HG03457 (cell line): ENCODE measurements at regions not wholly inside any gene's neighbourhood (a gene's known extent, or its start where the extent isn't known, plus 50 kb on each side); places are given as distances from the start of the nearest gene placed in this dataset.

ENCODE experiments used
- ATAC-seq: cut with Tn5 transposase; IDR thresholded peaks from one replicate; pipeline ENCODE4 v1.9.1; 2021; ENCODE audit warnings: moderate number of reproducible peaks; ENCODE audit not compliant: unreplicated experiment

DNA sequence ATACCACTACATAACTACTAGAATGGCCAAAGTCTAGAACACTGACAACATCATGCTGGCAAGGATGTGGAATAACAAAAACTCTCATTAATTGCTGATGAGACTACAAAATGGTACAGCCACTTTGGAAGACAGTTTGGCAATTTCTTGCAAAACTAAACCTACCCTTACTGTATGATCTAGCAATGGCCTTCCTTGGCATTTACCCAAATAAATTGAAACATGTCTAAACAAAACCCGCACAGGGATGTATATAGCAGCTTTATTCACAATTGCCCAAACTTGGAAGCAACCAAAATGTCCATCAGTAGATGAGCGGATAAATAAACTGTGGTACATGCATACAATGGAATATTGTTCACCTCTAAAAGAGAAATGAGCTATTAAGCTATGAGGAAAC is 87.9 kb upstream of the SLC24A5 start:
- ATAC-seq: no peak

- no peak for ATAC-seq
These were observed 82.6 kb upstream of the SLC24A5 start for GRCh38 chr15:48038221-48038620.

- ATAC-seq: no peak
These were observed 80.5 kb upstream of the SLC24A5 start for GRCh38 chr15:48040166-48040817.

GRCh38 chr15:48041454-48041853 is 79.3 kb upstream of the SLC24A5 start:
- ATAC-seq: no peak

GRCh38 chr15:48046813-48047438 is 73.9 kb upstream of the SLC24A5 start:
- ATAC-seq: no peak

DNA sequence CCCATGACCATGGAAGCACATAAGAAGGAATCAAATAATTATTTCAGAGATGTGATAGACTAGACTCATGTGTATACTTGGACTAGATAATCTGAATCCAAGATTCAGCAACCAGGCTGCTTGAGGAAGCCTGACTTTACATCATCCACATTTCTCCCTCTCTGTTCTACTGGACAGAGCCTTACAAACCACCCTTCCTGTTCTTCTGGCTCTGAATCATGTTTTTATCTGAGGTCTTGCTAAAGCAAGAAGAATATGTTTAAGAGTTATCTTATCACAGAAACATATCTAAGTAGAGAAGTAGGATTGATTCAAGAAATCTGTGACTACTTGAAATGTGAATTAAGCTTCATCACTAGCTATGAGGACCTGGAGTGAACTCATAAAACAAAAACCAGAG is 71.1 kb upstream of the SLC24A5 start:
- no peak for ATAC-seq

DNA sequence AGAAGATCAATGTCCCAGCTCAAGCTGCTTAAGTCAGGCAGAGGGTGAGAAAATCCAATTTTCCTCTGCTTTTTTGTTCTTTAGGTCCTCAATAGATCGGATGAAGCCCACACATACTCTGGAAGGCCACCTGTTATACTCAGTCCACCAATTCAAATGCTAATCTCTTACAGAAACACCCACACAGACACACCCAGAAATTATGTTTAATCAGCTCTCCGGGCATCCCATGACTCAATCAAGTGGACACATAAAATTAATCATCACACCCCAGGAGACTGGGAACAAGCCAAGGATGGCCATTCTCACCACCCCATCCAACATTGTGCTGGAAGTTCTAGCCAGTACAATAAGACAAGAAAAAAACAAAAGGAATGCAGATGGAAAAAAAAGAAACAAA is 67.8 kb upstream of the SLC24A5 start:
- no peak for ATAC-seq

- ATAC-seq: no peak
These were observed 62.4 kb upstream of the SLC24A5 start for GRCh38 chr15:48058371-48058770.

DNA sequence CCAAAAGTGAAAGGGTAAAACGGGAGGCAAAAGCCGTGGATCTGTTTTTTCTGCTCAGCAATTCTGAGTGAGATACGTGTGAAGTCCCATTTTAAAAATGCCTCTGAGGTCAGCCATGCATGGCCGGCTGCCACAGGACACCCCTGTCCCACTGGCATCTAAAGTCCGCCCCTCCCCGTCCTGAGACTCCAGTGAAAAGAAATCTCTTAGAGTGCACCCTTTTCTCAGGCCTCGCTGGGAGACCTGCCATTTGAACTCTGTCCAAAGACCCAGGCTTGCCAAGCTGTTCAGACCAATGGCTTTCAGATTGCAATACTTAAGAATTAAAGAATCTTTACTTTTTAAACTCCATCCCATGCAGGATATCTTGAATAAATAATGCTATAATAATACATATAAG is 61.0 kb upstream of the SLC24A5 start:
- ATAC-seq: no peak

DNA sequence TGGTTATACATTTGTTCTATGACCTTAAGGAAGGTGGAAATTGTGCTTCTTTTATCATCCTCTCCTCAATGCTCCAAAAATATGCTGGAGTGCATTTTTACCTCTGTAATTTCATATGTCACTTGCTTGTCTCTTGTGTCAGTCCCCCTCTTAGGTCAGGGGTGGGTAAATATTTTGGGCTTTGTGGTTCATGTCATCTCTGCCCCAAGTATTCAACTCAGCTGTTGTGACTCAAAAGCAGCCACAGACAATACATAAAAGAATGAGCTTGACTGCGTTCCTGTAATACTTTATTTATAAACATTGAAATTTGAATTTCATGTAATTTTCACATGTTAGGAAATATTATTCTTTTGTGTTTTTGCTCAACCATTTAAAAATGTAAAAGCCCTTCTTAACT is 60.4 kb upstream of the SLC24A5 start:
- ATAC-seq: no peak

DNA sequence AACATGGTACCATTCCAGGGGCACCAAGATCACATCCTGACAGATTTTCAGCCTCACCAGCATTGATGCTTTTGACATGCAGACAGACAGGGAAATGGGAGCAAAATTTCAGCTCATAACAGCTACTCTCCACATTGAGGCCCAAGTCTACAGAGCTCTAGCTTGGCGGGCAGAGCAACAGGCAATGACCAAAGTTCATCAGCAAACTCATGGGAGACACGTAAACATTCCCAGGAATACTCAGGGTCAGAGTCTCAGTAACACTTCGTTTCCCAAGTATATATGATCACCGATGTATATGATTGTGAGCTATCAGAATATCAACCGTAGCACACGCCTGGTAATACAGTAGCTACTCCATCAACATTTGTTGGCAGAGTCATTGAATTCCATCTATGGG is 59.2 kb upstream of the SLC24A5 start:
- ATAC-seq: no peak

DNA sequence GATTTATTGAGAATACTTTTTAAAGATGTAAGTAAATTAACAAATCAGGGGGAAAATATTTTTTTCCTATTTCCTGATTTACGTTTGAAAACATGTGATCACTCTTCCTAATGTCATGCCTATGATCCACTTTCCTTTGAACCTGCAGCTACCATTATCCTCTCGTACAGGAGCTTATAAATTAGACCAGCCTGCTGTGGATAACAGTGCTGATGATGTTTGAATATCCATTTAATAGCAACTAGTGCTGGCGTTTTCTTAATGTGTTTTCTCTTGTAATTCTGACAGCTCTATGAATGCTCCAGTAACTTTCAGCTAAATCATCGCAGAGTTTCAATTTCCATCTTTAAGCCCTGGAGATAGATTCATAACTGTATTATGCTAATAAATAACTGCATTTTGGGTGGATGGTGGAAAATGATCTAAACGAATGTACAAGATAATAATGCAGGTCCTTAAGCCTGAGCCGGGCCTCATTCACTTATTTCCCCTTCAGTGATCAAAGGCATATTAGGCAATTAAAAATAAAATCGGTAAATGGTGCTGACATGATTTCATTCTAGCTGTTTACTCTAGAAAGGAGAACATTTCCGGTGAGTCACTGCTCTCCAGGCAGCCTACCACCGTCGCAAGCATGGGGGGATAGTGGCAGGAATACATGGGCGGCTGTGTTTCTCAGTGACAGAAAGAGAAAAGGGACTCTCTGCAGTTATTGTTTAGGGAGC is 58.5 kb upstream of the SLC24A5 start:
- ATAC-seq: no peak

- ATAC-seq: no peak
These were observed 57.3 kb upstream of the SLC24A5 start for GRCh38 chr15:48063411-48063985.

DNA sequence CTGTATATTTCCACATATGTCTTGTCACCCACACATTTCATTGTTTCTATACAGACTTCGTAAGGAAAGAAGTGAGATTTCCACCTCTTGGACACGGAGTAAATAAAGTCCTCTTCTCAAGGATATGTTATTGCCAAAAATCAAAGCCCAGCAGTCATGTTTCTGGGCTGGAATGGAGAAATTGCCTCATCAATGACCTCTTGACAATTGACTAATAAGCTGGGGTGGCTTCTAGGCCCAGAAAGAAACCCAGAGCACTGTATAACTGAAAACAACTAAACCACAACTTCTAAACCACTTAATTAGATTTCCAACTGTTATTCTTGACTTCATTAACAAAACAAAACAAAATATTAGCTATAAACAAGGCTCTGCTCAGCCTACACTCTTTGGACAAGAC is 56.4 kb upstream of the SLC24A5 start:
- no peak for ATAC-seq

- no peak for ATAC-seq
These were observed 54.3 kb upstream of the SLC24A5 start for GRCh38 chr15:48066456-48066855.
